AG20443 (cell line): ENCODE measurements at regions not wholly inside any gene's neighbourhood (a gene's known extent, or its start where the extent isn't known, plus 50 kb on each side); places are given as distances from the start of the nearest gene placed in this dataset.
"Not testable (repeated sequence)": the region's sequence is repeated elsewhere in the genome, so short reads cannot be mapped to it uniquely, and the experiment has no call there.

Experiments
- DNase-seq: peaks from one replicate; pipeline ENCODE4 v3.0.0; 2012; ENCODE audit warnings: low spot score, mixed read lengths

- DNase-seq = no peak
Observed at GRCh38 chr2:220555961-220556630, 928.7 kb downstream of the SLC4A3 start.

GRCh38 chr2:220556658-220557057, 929.2 kb downstream of the SLC4A3 start:
- peak; percentile 72 for DNase-seq

- no peak for DNase-seq
Observed at GRCh38 chr2:220560192-220560591, 932.8 kb downstream of the SLC4A3 start.

- DNase-seq = no peak
Observed at GRCh38 chr2:220562375-220563140, 935.1 kb downstream of the SLC4A3 start.

- DNase-seq = no peak
Observed at GRCh38 chr2:220568296-220568695, 940.9 kb downstream of the SLC4A3 start.

GRCh38 chr2:220569112-220569897, 941.9 kb downstream of the SLC4A3 start:
- no peak for DNase-seq

- peak; percentile 71 for DNase-seq
Observed at GRCh38 chr2:220572385-220572784, 945.0 kb downstream of the SLC4A3 start.

DNA sequence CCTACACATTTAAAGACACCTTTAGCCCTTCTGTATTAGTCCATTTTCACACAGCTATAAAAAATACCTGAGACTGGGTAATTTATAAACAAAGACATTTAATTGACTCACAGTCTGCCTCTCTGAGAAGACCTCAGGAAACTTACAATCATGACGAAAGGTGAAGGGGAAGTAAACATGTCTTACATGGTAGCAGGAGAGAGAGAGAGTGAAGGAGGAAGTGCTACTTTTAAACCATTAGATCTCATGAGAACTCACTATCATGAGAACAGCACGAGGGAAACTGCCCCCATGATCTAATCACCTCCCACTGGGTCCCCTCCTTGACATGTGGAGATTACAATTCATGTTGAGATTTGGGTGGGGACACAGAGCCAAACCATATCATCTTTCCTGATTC, 946.6 kb downstream of the SLC4A3 start:
- no peak for DNase-seq

DNA sequence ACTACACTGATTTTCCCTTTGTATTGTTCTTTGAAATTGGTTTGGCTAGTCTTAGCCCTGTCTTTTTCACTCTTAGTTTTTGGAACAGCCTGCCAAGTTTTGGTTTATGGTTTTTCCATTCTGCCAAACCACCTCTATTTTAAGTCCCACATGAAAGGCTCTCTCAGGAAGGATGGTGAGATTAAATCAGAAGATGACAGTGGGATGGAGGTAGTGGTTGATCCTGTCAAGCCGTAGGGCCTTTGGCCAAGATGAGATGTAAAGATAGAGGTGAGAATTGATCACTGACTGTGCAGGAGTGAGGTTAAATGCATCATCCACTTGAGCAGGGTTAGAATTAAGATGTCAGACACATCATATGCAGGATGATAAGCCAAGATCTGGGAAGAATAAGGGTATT, 948.5 kb downstream of the SLC4A3 start:
- no peak for DNase-seq

DNA sequence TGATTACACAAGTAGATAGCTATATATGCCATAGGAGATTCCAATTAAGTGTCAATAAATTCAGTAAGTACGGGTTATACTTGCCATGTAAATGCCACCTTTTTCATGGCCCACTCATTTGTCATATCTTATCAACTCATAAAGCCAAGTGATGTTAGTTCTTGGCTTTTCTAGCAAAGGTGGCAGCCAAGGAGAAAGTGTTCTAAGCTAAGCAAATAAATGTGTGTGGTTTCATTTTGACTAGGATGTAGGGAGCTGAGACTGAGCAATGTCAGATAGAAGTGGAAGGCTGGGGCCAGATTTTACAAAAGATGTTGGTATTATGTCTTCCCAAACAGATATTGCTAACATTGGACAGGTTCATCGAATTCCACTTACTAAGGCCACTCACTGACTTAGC, 952.0 kb downstream of the SLC4A3 start:
- DNase-seq = no peak

GRCh38 chr2:220580113-220580512, 952.7 kb downstream of the SLC4A3 start:
- no peak for DNase-seq

GRCh38 chr2:220583725-220584124, 956.3 kb downstream of the SLC4A3 start:
- DNase-seq = no peak

GRCh38 chr2:220585241-220585640, 957.8 kb downstream of the SLC4A3 start:
- peak; percentile 31 for DNase-seq

- DNase-seq = no peak
Observed at GRCh38 chr2:220586980-220587530, 959.6 kb downstream of the SLC4A3 start.

- no peak for DNase-seq
Observed at GRCh38 chr2:220588148-220588547, 960.7 kb downstream of the SLC4A3 start.

- DNase-seq = no peak
Observed at GRCh38 chr2:220590476-220590875, 963.0 kb downstream of the SLC4A3 start.

- no peak for DNase-seq
Observed at GRCh38 chr2:220593526-220593925, 966.1 kb downstream of the SLC4A3 start.

DNA sequence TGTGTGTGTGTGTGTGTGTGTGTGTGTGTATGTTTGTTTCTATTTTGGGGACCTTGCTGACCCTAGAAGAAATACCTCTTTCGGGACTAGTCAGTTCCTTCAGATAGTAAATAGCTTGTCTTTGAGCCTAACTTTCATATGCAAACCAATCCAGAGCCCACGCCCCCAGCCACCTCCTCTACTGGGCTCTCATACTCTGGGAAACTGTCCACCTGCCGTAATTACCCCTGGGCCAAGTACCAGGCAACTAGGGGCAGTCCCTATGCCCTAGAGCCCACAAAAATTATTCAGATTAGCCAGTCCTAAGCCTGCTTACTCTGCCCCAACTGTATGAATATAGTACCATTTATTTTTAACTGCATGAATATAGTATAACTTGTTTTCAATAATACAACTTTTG, 970.4 kb downstream of the EPHA4 start:
- DNase-seq = no peak

- DNase-seq = not testable (repeated sequence)
Observed at GRCh38 chr2:220613004-220613403, 959.1 kb downstream of the EPHA4 start.

GRCh38 chr2:220614064-220614463, 958.0 kb downstream of the EPHA4 start:
- DNase-seq = no peak

DNA sequence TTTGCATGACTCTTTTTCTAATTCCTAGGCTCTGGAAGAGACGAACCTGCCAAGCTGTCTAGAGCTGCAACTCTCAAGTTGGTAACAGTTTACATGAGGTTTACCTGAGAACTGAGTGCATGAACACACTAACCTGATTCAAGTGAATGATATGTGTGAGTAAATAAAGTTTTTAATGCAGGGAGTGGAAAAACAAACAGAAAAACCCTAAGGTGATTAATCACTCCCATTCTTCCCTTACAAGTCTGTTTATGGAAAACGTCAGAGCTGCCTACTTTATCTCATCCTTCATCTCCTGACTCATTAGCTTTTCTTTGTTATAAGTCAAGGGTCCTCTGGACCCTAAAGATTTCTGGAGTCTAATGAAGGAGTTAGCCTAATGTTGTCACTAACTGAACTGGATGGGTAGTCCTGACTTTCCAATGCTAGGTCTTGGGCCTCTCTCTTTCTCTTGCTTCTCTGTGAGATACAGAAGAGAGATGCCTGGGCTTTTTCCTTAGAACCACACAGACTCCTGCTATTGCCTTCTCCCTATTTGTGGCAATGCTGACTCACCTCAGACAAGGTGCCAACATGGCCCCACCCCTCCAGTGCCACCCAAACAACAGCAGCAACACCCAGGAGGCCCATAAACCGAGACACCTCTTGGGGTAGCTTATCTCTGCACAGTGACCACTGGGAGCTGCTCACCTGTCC, 952.4 kb downstream of the EPHA4 start:
- no peak for DNase-seq

DNA sequence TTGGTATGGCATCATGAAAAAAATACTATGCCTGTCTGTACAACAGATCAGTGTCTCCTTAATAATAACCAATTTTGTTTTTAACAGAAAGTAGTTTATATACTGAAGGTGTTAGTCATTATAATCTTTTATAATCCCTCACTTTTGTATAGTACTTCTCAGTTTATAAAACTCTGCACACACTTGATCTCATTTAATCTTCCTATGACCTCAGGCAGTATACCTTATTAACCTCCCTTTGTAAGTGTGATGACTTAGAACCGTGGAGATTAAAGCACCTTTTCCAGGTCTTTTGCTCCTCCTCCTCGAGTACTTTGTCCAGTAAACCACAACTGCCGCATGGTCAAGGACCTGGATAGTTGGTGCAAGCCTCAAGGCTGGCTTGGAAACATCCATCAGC, 945.5 kb downstream of the EPHA4 start:
- DNase-seq = no peak
